ENCODE measurements at regions not wholly inside any gene's neighbourhood (a gene's known extent, or its start where the extent isn't known, plus 50 kb on each side); places are given as distances from the start of the nearest gene placed in this dataset.
"Not testable (repeated sequence)": the region's sequence is repeated elsewhere in the genome, so short reads cannot be mapped to it uniquely, and the experiment has no call there.

DNA sequence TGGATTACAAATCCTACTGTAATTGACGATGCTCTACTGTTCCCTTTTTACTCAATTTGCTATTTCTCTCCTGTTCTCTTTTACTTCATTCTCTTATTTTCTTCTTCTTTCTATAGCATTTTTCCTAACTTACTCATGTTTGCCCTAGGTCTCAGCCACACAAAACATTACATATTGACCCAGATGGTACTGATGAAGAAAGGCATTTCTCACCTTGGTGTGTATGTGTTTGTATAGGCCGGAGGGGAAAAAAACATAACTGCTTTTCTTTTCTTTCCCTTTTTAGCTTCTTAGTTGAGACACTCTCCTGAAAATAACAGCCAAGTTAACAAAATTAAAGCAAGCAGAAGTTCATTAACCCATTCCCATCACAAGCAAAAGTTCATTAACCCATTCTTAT is 1019.8 kb upstream of the CDH18 start:
- no peak for DNase-seq

- not testable (repeated sequence) for DNase-seq
These were observed 1000.9 kb upstream of the CDH18 start for GRCh38 chr5:20988933-20989332.

DNA sequence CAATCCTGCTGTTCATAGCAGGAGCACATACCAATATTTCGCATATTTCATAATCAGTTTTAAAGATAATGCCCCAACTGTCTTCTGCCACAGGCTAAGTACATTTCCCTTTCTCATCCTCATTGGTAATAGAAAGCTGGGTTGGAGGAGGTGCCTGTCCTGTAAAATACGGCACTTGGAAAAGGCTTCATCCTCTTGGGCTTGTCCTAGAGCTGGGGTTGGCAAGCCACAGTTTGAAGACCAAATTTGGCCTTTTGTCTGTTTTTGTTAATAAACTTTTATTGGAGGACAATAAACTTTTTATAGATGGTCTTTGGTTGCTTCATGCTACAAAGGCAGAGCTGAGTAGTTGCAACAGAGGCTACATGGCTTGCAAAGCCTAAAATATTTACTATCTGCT is 997.8 kb upstream of the CDH18 start:
- no peak for DNase-seq

DNA sequence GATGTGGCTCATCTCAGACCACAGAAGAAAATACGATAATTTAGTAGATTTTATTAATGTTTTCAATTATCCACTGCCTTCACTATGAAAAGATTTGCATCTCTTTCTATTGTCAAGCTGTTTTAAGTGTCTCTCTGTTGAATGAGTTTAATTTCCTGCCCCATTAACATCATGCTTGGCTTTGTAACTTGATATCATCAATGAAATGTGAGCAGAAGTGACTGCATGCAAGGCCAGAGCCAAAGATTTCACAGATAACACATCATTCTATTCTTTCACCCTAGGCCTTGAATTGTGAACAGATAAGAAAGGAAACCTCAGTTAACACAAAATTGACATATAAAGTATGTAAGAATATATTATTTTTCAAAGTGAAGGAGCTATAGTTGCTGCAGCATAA is 986.4 kb upstream of the CDH18 start:
- DNase-seq, result no peak

DNA sequence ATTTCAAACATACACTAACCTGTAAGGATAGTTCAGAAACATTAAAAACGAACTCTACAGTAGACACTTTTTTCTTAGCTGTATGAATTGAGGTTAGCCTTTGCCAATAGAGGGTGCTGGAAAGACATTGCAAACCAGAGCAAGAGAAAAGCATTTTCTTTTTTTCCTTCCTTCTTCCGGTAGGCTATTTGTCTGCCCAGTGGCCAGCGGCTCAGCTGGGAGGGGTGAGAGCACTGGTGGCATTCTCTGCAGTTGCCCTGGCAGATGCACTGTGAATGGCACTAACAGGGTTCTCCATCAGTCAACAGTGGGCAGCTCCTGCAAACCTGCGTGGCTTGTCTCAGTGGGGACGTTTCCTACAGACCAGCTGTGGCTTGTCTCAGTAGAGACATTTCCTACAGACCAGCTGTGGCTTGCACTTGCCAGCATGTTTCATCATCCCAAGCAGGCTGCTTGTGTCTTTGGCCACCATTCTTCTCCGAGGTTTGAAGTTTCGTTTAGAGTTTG is 984.5 kb upstream of the CDH18 start:
- no peak for DNase-seq

- DNase-seq, result no peak
These were observed 971.3 kb upstream of the CDH18 start for GRCh38 chr5:20959347-20959746.

GRCh38 chr5:20958641-20959040 is 970.6 kb upstream of the CDH18 start:
- DNase-seq, result no peak

- no peak for DNase-seq
These were observed 968.1 kb upstream of the CDH18 start for GRCh38 chr5:20956134-20956533.

GRCh38 chr5:20949636-20950035 is 961.6 kb upstream of the CDH18 start:
- DNase-seq, result no peak

GRCh38 chr5:20943183-20943971 is 955.4 kb upstream of the CDH18 start:
- DNase-seq, result not testable (repeated sequence)

DNA sequence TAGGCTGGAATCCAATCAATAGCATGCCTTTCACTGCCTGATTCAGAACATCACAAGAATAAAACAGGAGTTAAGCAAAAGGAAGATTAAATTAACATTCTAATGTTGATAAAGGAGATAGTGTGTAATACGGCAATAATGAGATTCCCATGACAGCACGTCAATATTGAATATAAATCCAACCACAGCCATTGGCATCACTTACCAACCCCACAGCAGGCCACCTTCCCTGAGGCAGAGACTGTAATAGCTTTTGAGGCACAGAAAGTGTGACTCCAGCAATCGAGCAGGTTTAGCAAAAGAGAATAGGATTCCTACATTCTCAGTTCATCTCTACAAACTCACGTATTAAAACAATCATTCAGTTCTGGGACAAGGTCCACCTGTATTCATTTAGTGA is 954.6 kb upstream of the CDH18 start:
- DNase-seq, result not testable (repeated sequence)

DNA sequence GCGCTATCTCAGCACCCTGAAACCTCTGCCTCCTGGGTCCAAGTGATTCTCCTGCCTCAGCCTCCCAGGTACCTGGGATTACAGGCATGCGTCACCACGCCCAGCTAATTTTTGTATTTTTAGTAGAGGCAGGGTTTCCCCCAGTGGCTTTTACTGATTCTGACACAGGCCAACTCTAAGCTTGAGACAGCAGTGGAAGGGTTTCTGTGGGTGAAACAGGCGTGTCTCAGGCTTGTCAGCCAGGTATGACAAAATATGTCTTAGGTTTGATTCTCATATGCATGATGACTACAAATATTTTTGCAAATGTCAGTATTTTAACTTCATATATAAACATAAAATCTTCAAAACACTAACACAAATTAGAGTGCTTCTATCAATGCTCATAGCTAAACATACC is 952.8 kb upstream of the CDH18 start:
- DNase-seq, result not testable (repeated sequence)

DNA sequence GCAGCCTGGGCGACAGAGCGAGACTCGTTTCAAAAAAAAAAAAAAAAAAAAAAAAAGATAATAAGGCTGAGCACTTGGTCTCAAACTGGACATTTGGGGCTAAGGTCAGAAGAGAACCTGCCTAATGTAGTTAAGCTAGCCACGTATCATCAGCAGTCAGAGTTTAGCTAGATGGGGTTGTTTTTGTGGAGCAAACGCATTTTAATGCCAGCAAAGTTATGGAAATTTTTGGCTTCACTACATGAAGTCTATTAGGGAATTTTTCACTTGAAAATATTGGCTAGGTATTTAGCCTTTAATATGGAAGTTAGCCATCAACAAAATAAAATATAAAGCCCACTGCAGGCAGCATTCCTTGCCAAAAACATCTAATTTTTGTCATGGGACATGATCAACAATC is 902.9 kb upstream of the CDH18 start:
- not testable (repeated sequence) for DNase-seq

- DNase-seq, result not testable (repeated sequence)
These were observed 887.7 kb upstream of the CDH18 start for GRCh38 chr5:20875726-20876125.

GRCh38 chr5:20865892-20866291 is 877.9 kb upstream of the CDH18 start:
- not testable (repeated sequence) for DNase-seq

DNA sequence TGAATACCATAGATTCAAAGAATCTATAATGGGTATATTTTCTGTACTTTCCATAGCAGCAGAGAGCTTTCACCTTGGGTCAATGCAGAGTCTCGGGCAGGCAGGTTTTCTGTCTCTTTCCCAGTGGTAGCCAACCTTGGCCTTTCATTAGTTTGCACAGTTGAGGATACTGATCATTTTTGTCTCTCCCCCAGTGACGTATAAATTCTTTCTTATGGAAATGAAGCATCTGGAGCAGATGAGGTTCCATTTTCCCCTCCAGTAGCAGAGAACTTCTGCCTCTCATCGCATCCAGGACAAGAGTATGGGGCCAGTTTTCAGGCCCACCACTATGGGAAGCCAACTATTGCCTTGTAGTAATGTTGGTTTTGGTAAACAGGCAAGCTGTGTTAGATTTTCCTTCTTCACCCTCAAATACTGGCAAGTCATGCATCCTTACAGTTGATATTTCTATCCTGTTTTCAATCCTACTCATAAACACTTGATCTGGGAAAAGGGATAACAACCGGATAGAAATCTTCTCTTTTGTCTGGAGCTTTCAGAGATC is 845.2 kb upstream of the CDH18 start:
- DNase-seq, result no peak

GRCh38 chr5:20832204-20833080 is 844.4 kb upstream of the CDH18 start:
- no peak for DNase-seq

DNA sequence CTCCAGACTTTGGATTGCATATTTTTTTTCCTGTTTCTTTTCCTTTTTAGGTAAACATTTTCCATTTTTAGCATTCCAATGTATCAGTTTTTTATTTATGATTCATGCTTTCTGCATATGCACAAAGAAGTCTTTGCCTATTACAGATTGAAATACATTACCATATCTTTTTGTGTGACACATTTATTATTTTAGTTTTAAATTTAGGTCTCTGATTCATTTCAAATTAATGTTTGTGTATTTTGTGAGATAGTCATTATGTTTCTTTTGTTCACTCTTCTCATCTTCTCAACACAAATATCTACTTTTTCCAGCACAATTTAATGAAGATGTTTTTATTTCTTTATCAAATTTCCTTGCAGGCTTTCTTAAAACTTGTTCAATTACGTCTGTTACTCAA is 838.0 kb upstream of the CDH18 start:
- DNase-seq, result not testable (repeated sequence)

GRCh38 chr5:20797216-20797615 is 809.2 kb upstream of the CDH18 start:
- DNase-seq, result not testable (repeated sequence)

GRCh38 chr5:20784755-20785154 is 796.8 kb upstream of the CDH18 start:
- not testable (repeated sequence) for DNase-seq

DNA sequence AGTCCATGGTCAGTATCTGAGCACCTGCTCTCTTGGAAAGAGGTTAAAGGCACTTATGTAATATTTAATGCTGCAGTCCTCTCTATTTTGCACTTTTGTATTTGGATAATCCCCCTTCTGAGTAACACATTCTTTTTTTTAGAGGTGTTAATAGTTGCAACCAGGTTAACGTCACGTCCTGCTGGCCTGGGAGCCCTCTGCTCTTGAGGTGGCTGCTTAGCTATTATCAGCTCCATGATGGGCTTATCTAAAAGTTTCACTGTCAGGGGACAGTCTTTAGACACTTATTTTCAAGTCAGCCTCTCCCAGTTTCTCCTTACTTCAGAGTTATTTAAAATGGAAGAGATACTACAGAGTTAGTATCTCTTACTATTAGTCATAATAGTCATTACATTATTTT is 795.5 kb upstream of the CDH18 start:
- DNase-seq, result not testable (repeated sequence)

DNA sequence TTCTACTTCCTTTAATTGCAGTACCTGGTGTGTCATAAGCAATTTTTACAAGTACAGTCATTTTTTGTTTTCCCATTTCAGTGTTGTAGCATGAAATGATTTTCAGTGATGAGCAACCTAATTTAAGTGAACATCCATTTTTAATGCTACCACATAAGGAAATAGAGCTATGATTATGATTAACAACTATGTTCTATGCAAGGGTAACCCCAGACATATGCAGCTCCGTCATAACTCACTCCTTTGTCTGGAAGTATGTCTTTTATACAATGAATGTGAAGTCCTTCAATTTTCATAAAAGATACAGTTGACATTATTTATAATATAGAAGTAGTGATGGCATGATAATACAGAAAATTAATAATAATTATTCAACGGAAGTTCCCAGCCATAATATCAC is 783.3 kb upstream of the CDH18 start:
- not testable (repeated sequence) for DNase-seq

GRCh38 chr5:20765074-20765473 is 777.1 kb upstream of the CDH18 start:
- not testable (repeated sequence) for DNase-seq
